Muscle layer of colon (tissue), 2 donors: ENCODE measurements at regions not wholly inside any gene's neighbourhood (a gene's known extent, or its start where the extent isn't known, plus 50 kb on each side); places are given as distances from the start of the nearest gene placed in this dataset.

Experiments used
- H3K27ac ChIP-seq: one replicate; pipeline ENCODE4 v1.7.0; 2013; ENCODE audit warnings: low read depth, mild to moderate bottlenecking, low read length, moderate library complexity
- H3K27me3 ChIP-seq, 2 donors: one replicate each; pipeline ENCODE4 v1.7.0; 2013; ENCODE audit warnings: low read length in 2 of 2, mild to moderate bottlenecking in 2 of 2; ENCODE audit not compliant: insufficient read depth in 2 of 2, control insufficient read depth in 1 of 2
- H3K36me3 ChIP-seq: one replicate; pipeline ENCODE4 v1.7.0; 2013; ENCODE audit warnings: mild to moderate bottlenecking, low read length; ENCODE audit not compliant: insufficient read depth
- H3K4me1 ChIP-seq: one replicate; pipeline ENCODE4 v1.7.0; 2013; ENCODE audit warnings: mild to moderate bottlenecking, low read length; ENCODE audit not compliant: insufficient read depth
- H3K4me3 ChIP-seq, 2 donors: one replicate each; pipeline ENCODE4 v1.7.0; 2013; ENCODE audit warnings: low read length in 2 of 2, low read depth in 1 of 2, mild to moderate bottlenecking in 1 of 2, moderate library complexity in 1 of 2
- H3K9ac ChIP-seq: one replicate; pipeline ENCODE4 v1.7.0; 2013; ENCODE audit warnings: low read length
- H3K9me3 ChIP-seq: one replicate; pipeline ENCODE4 v1.7.0; 2013; ENCODE audit warnings: mild to moderate bottlenecking, low read length
- donor health status: abdominal sarcoma.
- donor health status: Adenocarcinoma of cecum.

DNA sequence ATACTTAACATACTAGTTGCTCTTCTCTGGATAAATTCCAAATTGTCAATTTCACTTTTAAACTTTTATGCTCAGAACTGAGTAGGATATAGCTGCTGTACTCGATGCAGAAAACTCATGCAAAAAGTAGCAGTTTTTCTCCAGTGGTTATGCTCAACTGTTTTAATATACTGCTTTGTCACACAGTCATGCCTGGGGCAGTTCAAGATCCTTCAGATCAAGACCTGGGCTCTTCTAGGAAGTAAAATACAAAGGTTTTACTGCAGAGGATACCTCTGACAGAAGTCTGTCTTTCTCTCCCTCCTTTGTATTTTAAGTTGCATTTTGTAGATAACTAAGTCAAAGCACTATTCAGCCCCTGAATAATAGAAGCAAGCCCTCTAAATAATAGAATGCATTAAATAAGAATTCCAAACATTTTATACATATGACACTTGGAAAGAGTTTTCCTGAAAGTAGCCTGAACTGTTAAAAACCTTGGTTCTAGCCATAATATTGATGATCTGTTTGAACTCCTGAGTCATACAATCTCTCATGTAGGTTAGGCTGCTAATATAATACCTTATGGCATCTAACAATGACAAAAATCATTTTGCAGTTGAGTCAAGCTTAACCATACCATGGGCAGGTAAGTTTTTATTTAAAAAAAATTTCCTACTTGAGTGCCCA, 183.3 kb upstream of the TRIB2 start:
- H3K36me3 ChIP-seq, result no peaks in the 10 kb centered on the region
- no peaks in the 10 kb centered on the region for H3K9me3 ChIP-seq
- H3K4me1 ChIP-seq, result peaks cover 47% of the 10 kb centered on the region
- H3K4me3 ChIP-seq, result no peak overlapping the region
- H3K27me3 ChIP-seq, result no peaks in the 10 kb centered on the region
- H3K27ac ChIP-seq, result peak overlapping the region; percentile 27
- H3K9ac ChIP-seq, result no peak overlapping the region

- Histone ChIP-seq H3K9me3 (no peaks in the 10 kb centered on the region), H3K27ac (peak overlapping the region; percentile 56), H3K4me1 (peaks cover 47% of the 10 kb centered on the region), H3K4me3 (no peak overlapping the region), H3K27me3 (no peaks in the 10 kb centered on the region), H3K36me3 (no peaks in the 10 kb centered on the region), H3K9ac (no peak overlapping the region)
Measured at GRCh38 chr2:12534646-12535263, 182.0 kb upstream of the TRIB2 start.

DNA sequence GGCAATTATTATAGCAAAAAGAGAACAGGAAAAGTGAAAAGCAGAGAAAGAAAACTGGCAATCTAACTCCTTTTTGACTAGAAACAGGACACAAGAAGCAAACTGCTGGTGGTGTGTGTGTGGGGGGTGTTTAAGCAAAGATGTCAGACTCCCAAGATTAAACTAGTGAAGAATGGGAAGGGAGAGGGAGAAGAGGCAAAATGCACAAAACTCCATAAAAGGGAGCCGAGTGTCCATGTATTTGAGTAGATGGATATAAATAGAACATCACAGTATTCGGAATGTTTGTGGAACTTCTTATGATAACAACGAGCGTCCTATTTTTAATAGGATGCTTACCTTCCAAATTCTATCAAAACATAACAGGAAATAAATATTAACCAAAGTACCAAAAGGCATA, 179.8 kb upstream of the TRIB2 start:
- Histone ChIP-seq H3K4me3 (no peak overlapping the region), H3K4me1 (peaks cover 57% of the 10 kb centered on the region), H3K9ac (no peak overlapping the region), H3K36me3 (no peaks in the 10 kb centered on the region), H3K9me3 (no peaks in the 10 kb centered on the region), H3K27me3 (no peaks in the 10 kb centered on the region), H3K27ac (peak overlapping the region; percentile 53)

GRCh38 chr2:12538138-12538694, 178.5 kb upstream of the TRIB2 start:
- Histone ChIP-seq H3K36me3 (no peaks in the 10 kb centered on the region), H3K4me3 (no peak overlapping the region), H3K27me3 (no peaks in the 10 kb centered on the region), H3K27ac (no peak overlapping the region), H3K9ac (no peak overlapping the region), H3K4me1 (peaks cover 57% of the 10 kb centered on the region), H3K9me3 (no peaks in the 10 kb centered on the region)

DNA sequence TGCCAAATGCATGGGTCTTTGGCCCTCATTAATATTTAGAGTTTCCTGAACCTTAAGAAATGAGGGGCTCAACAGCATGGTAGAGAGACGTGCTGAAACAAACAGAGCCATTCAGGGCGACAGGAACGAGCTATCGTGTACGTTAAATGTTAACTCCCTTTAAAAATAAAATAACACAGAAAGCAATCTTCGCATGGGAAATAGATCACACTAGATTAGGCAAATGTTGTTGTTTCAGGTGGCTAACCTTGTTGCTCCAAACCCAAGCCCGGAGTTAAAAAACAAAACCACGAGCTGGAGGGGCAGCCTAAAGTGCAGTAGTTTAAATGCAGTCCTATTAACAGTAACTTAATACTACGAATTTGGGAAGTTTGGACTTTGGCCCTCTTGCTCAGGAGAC, 177.4 kb upstream of the TRIB2 start:
- Histone ChIP-seq H3K4me3 (no peak overlapping the region), H3K36me3 (no peaks in the 10 kb centered on the region), H3K4me1 (peaks cover 54% of the 10 kb centered on the region), H3K9me3 (no peaks in the 10 kb centered on the region), H3K27me3 (no peaks in the 10 kb centered on the region), H3K27ac (peak overlapping the region; percentile 19), H3K9ac (no peak overlapping the region)

GRCh38 chr2:12539776-12540562, 176.8 kb upstream of the TRIB2 start:
- Histone ChIP-seq H3K9ac (no peak overlapping the region), H3K9me3 (no peaks in the 10 kb centered on the region), H3K27ac (peak overlapping the region; percentile 19), H3K27me3 (no peaks in the 10 kb centered on the region), H3K4me3 (no peak overlapping the region), H3K36me3 (no peaks in the 10 kb centered on the region), H3K4me1 (peaks cover 47% of the 10 kb centered on the region)

DNA sequence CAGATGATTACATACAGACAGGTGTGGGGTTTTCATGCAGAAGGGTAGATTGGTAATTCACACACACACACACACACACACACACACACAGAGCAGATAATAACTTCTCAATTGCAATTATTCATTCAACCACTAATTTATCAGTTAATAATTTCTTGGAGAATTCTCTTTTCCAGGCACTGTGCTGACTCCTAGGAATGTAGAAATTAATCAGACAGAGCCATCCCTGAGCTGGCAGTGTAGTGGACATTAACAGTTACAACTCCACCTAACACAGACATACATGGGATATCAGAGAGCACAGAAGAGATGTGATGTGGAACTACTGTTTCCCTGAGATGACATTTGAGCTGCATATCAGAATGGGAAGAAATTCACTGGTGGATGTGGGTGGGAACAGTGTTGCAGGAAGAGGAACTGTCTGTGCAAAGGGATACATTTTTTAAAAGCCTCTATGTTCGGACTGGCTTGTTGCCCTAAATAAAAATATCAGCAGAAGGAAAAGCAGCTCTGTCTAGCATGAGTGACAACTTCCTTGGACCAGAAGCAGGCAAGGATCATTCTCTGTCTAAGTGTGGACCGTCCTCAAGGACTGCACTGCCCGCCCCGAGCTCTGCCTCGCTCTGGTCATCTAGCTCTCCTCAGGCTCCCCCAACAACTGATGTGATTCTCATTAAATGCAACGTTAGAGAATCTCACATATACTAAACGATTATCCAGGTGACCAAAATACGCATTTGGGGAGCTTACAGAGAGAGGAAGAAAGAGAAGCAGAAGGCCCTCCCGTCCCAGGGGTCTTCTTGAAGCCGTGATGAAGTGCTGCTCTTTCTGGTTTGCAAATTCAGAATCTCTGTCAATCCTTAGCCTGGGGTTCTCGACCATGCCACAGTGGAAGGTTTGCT, 173.4 kb upstream of the TRIB2 start:
- Histone ChIP-seq H3K9ac (no peak overlapping the region), H3K27ac (no peak overlapping the region), H3K9me3 (no peaks in the 10 kb centered on the region), H3K4me1 (peaks cover 17% of the 10 kb centered on the region), H3K4me3 (no peak overlapping the region), H3K36me3 (no peaks in the 10 kb centered on the region), H3K27me3 (no peaks in the 10 kb centered on the region)

DNA sequence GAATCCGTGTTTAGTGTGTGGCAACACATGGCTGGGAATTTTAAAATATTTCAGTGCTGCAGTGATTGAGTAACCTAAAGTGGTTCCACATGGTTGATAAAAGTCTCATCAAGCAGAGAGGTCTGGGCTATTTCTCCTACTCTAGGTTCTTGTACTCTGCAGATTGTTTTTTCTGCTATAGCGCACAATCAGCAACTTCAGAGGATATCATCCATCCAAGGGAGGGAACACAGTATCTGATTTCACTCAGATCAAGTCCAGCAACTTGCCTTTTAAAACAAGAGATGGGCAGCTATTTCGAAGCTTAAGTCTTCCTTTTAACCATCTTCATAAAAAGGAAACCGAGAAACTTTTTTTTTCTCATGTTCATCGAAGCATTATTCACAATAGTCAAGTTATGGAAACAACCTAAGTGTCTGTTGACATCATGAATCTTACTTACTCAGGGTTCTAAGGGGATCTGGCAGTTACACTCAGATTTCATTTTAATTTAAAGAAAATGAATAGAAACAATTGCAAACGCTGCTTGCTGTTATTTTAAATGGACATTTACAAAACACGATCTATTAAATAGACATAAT, 172.7 kb upstream of the TRIB2 start:
- H3K4me1 ChIP-seq, result peaks cover 17% of the 10 kb centered on the region
- H3K36me3 ChIP-seq, result no peaks in the 10 kb centered on the region
- H3K9me3 ChIP-seq, result no peaks in the 10 kb centered on the region
- H3K27ac ChIP-seq, result no peak overlapping the region
- no peaks in the 10 kb centered on the region for H3K27me3 ChIP-seq
- H3K9ac ChIP-seq, result no peak overlapping the region
- H3K4me3 ChIP-seq, result no peak overlapping the region

GRCh38 chr2:12547566-12548170, 169.1 kb upstream of the TRIB2 start:
- Histone ChIP-seq H3K27me3 (no peaks in the 10 kb centered on the region), H3K27ac (no peak overlapping the region), H3K4me1 (peaks cover 7% of the 10 kb centered on the region), H3K36me3 (no peaks in the 10 kb centered on the region), H3K9ac (no peak overlapping the region), H3K9me3 (no peaks in the 10 kb centered on the region), H3K4me3 (no peak overlapping the region)

GRCh38 chr2:12548906-12549305, 167.8 kb upstream of the TRIB2 start:
- Histone ChIP-seq H3K36me3 (no peaks in the 10 kb centered on the region), H3K4me3 (no peak overlapping the region), H3K9ac (no peak overlapping the region)

More at GRCh38 chr2:12548906-12549305, 167.8 kb upstream of the TRIB2 start:
- Histone ChIP-seq H3K4me1 (peaks cover 3% of the 10 kb centered on the region), H3K27me3 (no peaks in the 10 kb centered on the region), H3K27ac (no peak overlapping the region), H3K9me3 (no peaks in the 10 kb centered on the region)
